ENCODE measurements at regions not wholly inside any gene's neighbourhood (a gene's known extent, or its start where the extent isn't known, plus 50 kb on each side); places are given as distances from the start of the nearest gene placed in this dataset.
"Not testable (repeated sequence)": the region's sequence is repeated elsewhere in the genome, so short reads cannot be mapped to it uniquely, and the experiment has no call there.

GRCh38 chr1:61579802-61580201 lies 145.1 kb downstream of the TM2D1 start:
- DNase-seq (ENCODE audit: low spot score), result no peak

DNA sequence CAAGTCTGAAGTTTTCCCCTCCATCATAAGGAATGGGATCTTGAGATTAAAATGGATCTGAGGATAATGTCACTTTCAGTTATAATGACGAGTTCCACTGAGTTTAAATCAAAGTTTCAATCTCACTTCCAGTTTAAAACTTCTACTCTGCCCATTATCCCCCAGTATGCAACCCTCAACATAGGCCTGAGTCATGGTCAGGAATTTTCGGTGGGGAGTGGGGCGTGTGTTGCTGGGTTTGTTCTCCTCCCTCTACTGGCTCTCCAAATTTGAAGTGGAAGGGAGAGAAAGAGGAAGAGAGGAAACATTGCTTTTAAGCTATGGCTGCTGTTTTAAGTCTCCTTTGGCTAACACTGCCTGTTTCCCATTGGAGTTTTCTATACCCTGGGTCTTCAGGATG lies 152.9 kb downstream of the TM2D1 start:
- DNase-seq (ENCODE audit: low spot score), result no peak

DNA sequence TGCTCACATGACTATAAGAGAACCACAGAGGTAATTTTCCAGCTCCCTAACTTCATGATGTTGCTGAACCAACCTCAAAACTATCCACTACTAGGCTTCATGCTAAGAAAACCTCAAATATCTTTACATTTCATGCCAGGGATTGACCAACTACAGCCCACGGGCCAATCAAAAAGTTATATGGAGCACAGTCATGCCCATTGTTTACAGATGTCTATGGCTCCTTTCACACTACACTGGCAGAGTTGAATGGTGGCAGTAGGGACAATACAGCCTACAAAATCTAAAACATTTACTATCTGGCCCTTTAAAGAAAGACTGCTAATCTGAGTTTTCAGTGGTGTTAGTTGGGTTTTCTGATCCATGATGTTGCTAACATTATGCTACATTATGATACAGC lies 154.8 kb downstream of the TM2D1 start:
- no peak for DNase-seq (ENCODE audit: low spot score)

DNA sequence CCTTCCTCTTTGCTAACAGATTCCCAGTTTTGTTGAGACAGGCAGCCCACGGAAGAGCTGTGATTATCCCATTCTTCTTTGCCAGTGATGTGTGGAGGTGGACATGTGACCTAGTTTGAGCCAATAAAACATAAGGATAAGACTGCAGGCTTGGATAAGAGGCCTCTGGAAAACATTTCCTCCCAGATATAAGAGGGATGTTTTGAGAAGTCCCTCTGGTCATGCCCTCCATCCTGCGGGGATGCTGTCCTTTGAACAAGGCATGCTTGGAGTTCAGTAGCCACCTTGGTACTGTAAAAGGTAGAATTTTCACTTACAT lies 155.7 kb downstream of the TM2D1 start:
- no peak for DNase-seq (ENCODE audit: low spot score)

- DNase-seq (ENCODE audit: low spot score), result no peak
These were observed 156.3 kb downstream of the TM2D1 start for GRCh38 chr1:61568460-61569302.

- DNase-seq (ENCODE audit: low spot score), result no peak
These were observed 158.8 kb downstream of the TM2D1 start for GRCh38 chr1:61566177-61566576.

- no peak for DNase-seq (ENCODE audit: low spot score)
These were observed 161.3 kb downstream of the TM2D1 start for GRCh38 chr1:61563611-61564010.

GRCh38 chr1:61561666-61562065 lies 163.3 kb downstream of the TM2D1 start:
- DNase-seq (ENCODE audit: low spot score), result no peak

DNA sequence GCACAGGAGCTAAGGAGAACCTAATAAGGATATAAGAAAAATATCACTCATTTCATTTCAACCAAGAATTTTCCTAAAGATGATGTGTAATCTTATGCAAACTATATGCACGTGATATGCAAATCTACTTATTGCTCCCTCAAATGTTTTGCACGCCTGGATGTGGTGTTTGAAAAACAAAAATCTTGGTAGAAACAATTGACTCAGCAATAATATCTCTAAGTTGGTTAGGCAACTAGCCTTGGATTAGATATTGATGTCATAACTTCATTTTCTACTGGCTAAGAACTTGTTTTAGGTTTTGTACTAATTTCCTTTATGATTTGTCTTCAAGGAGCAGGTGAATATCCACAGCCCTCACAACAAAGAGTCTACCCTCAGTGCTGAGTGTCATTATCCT lies 164.6 kb downstream of the TM2D1 start:
- no peak for DNase-seq (ENCODE audit: low spot score)

GRCh38 chr1:61556631-61557030 lies 168.3 kb downstream of the TM2D1 start:
- DNase-seq (ENCODE audit: low spot score), result no peak

DNA sequence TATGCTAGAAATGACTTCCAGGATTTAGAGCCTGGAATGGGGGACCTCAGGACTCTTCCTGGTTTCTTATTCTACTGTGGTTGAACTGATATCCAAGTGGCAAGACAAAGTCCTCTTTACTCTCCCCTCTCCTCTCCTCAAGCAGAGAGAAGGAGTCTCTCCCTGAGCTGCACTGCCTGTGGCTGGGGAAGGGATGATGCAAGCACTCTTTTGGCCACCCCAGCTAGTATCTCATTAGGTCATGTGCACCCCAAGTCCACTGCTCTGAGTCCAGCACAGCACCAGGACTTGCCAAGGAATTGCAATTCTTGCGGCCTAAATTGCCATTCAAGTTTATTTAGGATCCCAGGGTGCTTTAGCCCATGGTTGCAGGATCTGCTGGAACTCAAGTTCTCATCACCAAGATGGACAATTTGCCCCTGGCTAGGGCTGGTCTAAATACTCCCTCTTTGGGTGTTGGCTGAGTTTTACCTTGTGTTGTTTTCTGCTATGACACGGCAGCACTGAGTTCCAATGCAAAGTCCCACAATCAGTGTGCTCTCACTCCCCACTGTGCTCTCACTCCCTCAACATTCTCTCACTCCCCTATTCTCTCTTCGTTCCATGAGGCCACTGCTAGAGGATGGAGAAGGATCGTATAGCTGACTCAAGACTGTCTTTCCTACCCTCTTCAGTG lies 172.2 kb downstream of the TM2D1 start:
- DNase-seq (ENCODE audit: low spot score), result no peak

DNA sequence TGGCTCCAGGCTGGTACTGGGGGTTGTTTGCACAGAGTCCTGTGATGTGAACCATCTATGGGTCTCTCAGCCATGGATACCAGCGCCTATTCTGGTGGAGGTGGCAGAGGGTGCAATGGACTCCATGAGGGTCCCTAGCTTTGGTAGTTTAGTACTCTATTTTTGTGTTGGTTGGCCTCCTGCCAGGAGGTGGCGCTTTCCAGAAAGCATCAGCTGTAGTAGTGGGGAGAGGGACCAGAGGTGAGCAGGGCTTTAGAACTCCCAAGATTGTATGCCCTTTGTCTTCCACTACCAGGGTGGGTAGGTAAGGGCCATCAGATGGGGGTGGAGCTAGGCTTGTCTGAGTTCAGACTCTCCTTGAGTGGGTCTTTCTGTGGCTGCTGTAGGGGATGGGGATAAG lies 177.6 kb downstream of the TM2D1 start:
- DNase-seq (ENCODE audit: low spot score), result not testable (repeated sequence)

GRCh38 chr1:61544870-61545269 lies 180.1 kb downstream of the TM2D1 start:
- DNase-seq (ENCODE audit: low spot score), result not testable (repeated sequence)

GRCh38 chr1:61543498-61543897 lies 181.4 kb downstream of the TM2D1 start:
- DNase-seq (ENCODE audit: low spot score), result not testable (repeated sequence)

GRCh38 chr1:61539720-61540462 lies 185.1 kb downstream of the TM2D1 start:
- no peak for DNase-seq (ENCODE audit: low spot score)

GRCh38 chr1:61538228-61538627 lies 186.7 kb downstream of the TM2D1 start:
- DNase-seq (ENCODE audit: low spot score), result no peak

GRCh38 chr1:61536174-61537108 lies 188.5 kb downstream of the TM2D1 start:
- no peak for DNase-seq (ENCODE audit: low spot score)

DNA sequence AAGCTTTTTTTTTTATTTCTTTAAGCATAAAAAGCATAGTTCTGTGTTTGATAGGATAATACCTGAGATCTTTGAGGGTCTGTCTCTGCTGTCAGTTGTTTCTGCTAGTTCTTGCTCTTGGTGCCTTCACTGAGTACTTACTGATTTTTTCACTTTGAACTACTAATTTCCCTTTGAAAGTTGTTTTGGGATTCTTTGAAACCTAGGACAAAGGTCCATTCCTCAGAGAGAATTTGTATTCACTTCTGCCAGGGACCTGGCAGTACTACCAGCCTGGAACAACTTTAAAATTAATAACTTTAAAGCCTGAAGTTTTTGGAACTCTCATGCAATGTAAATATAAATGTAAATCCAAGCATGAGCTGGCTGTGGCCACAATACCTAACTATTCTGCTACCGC lies 190.1 kb downstream of the TM2D1 start:
- no peak for DNase-seq (ENCODE audit: low spot score)

DNA sequence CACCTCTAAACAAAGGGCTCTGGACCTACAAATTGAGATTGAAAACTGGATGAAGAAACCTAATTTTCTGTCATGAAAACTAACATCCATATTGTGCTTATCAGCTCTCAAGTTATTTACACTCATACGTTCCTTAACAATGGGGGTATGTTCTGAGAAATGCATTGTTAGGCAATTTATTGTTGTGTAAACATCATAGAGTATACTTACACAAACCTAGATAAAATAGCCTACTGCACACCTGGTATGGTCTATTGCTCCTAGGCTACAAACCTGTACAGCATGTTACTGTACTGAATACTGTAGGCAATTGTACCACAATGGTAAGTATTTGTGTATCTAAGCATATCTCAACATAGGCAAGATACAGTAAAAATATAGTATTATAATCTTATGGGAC lies 191.4 kb downstream of the TM2D1 start:
- no peak for DNase-seq (ENCODE audit: low spot score)

DNA sequence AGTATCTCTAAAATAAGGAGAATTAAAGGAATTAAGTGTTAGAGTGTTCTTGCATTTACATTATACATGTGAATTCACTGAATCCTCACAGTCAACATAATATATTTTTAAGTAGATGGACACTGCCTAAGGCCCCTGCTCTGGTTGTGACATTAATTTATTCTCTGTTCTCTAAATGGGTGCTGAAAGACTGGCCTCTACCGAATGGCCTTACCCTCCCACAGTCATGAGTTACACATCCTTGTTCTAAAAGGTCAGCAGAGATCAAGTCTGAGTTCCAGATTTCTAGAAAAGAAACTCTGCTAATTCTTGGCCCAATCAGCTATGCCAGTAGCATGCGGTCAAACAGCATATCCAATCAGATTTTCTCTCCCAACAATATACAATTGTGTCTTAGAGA lies 193.2 kb downstream of the TM2D1 start:
- DNase-seq (ENCODE audit: low spot score), result no peak

GRCh38 chr1:61523893-61524605 lies 200.9 kb downstream of the TM2D1 start:
- DNase-seq (ENCODE audit: low spot score), result no peak
